ENCODE measurements at regions not wholly inside any gene's neighbourhood (a gene's known extent, or its start where the extent isn't known, plus 50 kb on each side); places are given as distances from the start of the nearest gene placed in this dataset.

GRCh38 chr2:83971547-83971946 lies 487.5 kb downstream of the SUCLG1 start (continued):
- TF ChIP-seq MYBL2 (IDR thresholded peaks at IDR 0.05; ENCODE audit: low read depth) = no peak
- no peak for TF ChIP-seq MYBL2 (CRISPR knock-in tag; IDR thresholded peaks at IDR 0.05; ENCODE audit: borderline replicate concordance)
- TF ChIP-seq CHD4 (IDR thresholded peaks at IDR 0.05; ENCODE audit: insufficient read depth, insufficient replicate concordance, low read depth, low read length, poor library complexity, severe bottlenecking) = no peak
- peak; percentile 64; the same call in 1 of the 2 replicates for TF ChIP-seq FOXJ3 (CRISPR knock-in tag; IDR thresholded peaks at IDR 0.05)
- no peak for TF ChIP-seq CBFB (CRISPR knock-in tag; IDR thresholded peaks at IDR 0.05)
- TF ChIP-seq RBFOX2 (IDR thresholded peaks at IDR 0.05; ENCODE audit: low read depth, low read length) = no peak
- TF ChIP-seq ZFX (CRISPR knock-in tag; IDR thresholded peaks at IDR 0.05) = no peak
- TF ChIP-seq CHCHD3 (CRISPR knock-in tag; IDR thresholded peaks at IDR 0.05) = no peak
- TF ChIP-seq TGIF2 (CRISPR knock-in tag; IDR thresholded peaks at IDR 0.05) = no peak
- TF ChIP-seq NONO (IDR thresholded peaks at IDR 0.05; ENCODE audit: low read depth in 2 of 2, low read length in 1 of 2) = no peak
- no peak for TF ChIP-seq IRF9 (tag; IDR thresholded peaks at IDR 0.05)
- TF ChIP-seq CHD7 (IDR thresholded peaks at IDR 0.05; ENCODE audit: low read depth, low read length) = no peak
- TF ChIP-seq MEF2D (tag; conservative IDR thresholded peaks at IDR 0.05; ENCODE audit: low read depth) = no peak
- TF ChIP-seq ZBTB43 (CRISPR knock-in tag; IDR thresholded peaks at IDR 0.05) = no peak
